Neural cell (in vitro differentiated cells): ENCODE measurements at regions not wholly inside any gene's neighbourhood (a gene's known extent, or its start where the extent isn't known, plus 50 kb on each side); places are given as distances from the start of the nearest gene placed in this dataset.

ENCODE experiments used
- EP300 ChIP-seq: fragments of 450-650 bp; conservative IDR thresholded peaks from 2 replicates; pipeline ENCODE4 v1.6.1; 2014; ENCODE audit warnings: antibody characterized with exemption, mild to moderate bottlenecking, moderate library complexity; ENCODE audit not compliant: poor library complexity, severe bottlenecking
- POLR2AphosphoS5 ChIP-seq: IDR thresholded peaks from 2 replicates; pipeline ENCODE4 v1.6.1; 2012
- TF ChIP-seq, protein P1 (sequence below): fragments of 450-650 bp; IDR thresholded peaks from 2 replicates; pipeline ENCODE4 v1.5.1; 2014; ENCODE audit warnings: antibody characterized with exemption, mild to moderate bottlenecking, moderate library complexity; ENCODE audit not compliant: poor library complexity, severe bottlenecking

DNA sequence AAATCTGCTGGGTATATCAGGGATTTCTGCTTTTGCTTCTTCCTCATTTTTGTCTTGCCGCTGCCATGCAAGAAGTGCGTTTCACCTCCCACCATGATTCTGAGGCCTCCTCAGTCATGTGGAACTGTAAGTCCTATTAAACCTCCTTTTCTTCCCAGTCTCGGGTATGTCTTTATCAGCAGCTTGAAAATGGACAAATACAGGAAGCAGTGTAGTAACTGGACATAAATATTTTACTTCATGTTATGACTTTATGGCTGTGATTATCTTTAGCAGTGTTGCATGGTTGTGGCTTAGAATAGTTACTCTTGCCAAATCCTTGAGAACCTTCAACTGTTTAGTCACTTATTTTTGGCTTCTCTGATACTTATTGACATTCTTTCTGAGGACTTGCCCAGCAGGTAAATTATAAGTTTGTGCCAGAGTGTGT lies 66.2 kb upstream of the DLX2 start:
- TF ChIP-seq, protein P1, sequence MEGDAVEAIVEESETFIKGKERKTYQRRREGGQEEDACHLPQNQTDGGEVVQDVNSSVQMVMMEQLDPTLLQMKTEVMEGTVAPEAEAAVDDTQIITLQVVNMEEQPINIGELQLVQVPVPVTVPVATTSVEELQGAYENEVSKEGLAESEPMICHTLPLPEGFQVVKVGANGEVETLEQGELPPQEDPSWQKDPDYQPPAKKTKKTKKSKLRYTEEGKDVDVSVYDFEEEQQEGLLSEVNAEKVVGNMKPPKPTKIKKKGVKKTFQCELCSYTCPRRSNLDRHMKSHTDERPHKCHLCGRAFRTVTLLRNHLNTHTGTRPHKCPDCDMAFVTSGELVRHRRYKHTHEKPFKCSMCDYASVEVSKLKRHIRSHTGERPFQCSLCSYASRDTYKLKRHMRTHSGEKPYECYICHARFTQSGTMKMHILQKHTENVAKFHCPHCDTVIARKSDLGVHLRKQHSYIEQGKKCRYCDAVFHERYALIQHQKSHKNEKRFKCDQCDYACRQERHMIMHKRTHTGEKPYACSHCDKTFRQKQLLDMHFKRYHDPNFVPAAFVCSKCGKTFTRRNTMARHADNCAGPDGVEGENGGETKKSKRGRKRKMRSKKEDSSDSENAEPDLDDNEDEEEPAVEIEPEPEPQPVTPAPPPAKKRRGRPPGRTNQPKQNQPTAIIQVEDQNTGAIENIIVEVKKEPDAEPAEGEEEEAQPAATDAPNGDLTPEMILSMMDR: no peak
- no peak for TF ChIP-seq POLR2AphosphoS5
- no peak for TF ChIP-seq EP300
